Thoracic aorta (tissue), 2 donors: ENCODE measurements at regions not wholly inside any gene's neighbourhood (a gene's known extent, or its start where the extent isn't known, plus 50 kb on each side); places are given as distances from the start of the nearest gene placed in this dataset.

ENCODE experiments used
- ATAC-seq: fragments of 150-250 bp; one replicate; pipeline ENCODE4 v1.8.0; 2017; ENCODE audit warnings: low read depth; ENCODE audit not compliant: insufficient number of reproducible peaks, low FRiP score
- DNase-seq: peaks from one replicate; pipeline ENCODE4 v3.0.0-alpha.2; 2020; ENCODE audit warnings: low spot score
- H3K27ac ChIP-seq, 2 donors: fragments of 200-600 bp; sonication (generic); 1 replicate in 1 of 2; 2 replicates in 1 of 2; pipeline ENCODE4 v1.5.1; 2016; ENCODE audit warnings: mild to moderate bottlenecking in 2 of 2, moderate library complexity in 2 of 2
- H3K27me3 ChIP-seq: fragments of 200-600 bp; sonication (generic); replicated peaks from 2 replicates; pipeline ENCODE4 v1.6.0; 2016; ENCODE audit warnings: mild to moderate bottlenecking; ENCODE audit not compliant: insufficient read depth
- H3K36me3 ChIP-seq: fragments of 200-600 bp; sonication (generic); one replicate; pipeline ENCODE4 v1.5.1; 2016
- H3K4me1 ChIP-seq, 2 donors: fragments of 200-600 bp; sonication (generic); 1 replicate in 1 of 2; 2 replicates in 1 of 2; pipeline versions ENCODE4 v1.5.1 to v1.6.0; 2016; ENCODE audit warnings: low read depth in 2 of 2, mild to moderate bottlenecking in 1 of 2; ENCODE audit not compliant: control insufficient read depth in 1 of 2
- H3K4me3 ChIP-seq: fragments of 200-600 bp; sonication (generic); 2 replicates; pipeline ENCODE4 v1.5.1; 2016; ENCODE audit warnings: mild to moderate bottlenecking
- H3K9me3 ChIP-seq: fragments of 200-600 bp; sonication (generic); 2 replicates; pipeline ENCODE4 v1.5.1; 2016
- TF ChIP-seq, protein P1 (sequence below): fragments of 200-600 bp; sonication (generic); IDR thresholded peaks from one replicate; pipeline ENCODE4 v1.5.1; 2019; ENCODE audit warnings: antibody characterized with exemption

DNA sequence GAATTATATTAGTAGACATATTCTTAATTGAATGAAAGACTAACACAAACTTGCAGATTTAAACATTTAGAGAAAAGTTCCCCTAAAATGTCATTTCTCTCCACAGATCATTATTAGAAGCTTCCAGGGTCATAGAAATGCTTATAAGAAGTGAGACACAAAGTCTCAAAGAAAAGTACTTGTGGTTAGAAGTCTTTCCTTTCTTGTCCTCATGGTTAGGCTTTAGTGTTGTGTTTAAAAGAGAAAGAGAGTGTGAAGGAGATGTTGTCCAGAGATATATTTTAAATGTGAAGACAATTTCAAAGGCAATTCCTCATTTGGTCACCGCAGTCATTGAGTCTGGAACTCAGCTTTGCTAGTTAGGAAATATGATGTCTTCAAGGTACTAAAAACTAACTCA lies 230.4 kb upstream of the ARPP21 start:
- H3K4me1 ChIP-seq: no peaks in the 10 kb centered on the region
- no peaks in the 10 kb centered on the region for H3K27me3 ChIP-seq
- H3K9me3 ChIP-seq: no peaks in the 10 kb centered on the region
- no peak overlapping the region for H3K27ac ChIP-seq
- H3K4me3 ChIP-seq: no peak overlapping the region
- TF ChIP-seq, protein P1, sequence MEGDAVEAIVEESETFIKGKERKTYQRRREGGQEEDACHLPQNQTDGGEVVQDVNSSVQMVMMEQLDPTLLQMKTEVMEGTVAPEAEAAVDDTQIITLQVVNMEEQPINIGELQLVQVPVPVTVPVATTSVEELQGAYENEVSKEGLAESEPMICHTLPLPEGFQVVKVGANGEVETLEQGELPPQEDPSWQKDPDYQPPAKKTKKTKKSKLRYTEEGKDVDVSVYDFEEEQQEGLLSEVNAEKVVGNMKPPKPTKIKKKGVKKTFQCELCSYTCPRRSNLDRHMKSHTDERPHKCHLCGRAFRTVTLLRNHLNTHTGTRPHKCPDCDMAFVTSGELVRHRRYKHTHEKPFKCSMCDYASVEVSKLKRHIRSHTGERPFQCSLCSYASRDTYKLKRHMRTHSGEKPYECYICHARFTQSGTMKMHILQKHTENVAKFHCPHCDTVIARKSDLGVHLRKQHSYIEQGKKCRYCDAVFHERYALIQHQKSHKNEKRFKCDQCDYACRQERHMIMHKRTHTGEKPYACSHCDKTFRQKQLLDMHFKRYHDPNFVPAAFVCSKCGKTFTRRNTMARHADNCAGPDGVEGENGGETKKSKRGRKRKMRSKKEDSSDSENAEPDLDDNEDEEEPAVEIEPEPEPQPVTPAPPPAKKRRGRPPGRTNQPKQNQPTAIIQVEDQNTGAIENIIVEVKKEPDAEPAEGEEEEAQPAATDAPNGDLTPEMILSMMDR: no peak
- DNase-seq (no peak), ATAC-seq (no peak)
- H3K36me3 ChIP-seq: no peaks in the 10 kb centered on the region

GRCh38 chr3:35409991-35410390 lies 229.3 kb upstream of the ARPP21 start:
- Histone ChIP-seq H3K27me3 (no peaks in the 10 kb centered on the region), H3K4me3 (no peak overlapping the region), H3K4me1 (no peaks in the 10 kb centered on the region), H3K27ac (no peak overlapping the region), H3K9me3 (no peaks in the 10 kb centered on the region), H3K36me3 (no peaks in the 10 kb centered on the region)
- ATAC-seq (no peak), DNase-seq (no peak)
- TF ChIP-seq, protein P1: no peak

- no peaks in the 10 kb centered on the region for H3K36me3 ChIP-seq
- H3K27me3 ChIP-seq: no peaks in the 10 kb centered on the region
- no peak overlapping the region for H3K27ac ChIP-seq
- no peak for ATAC-seq
- H3K4me3 ChIP-seq: no peak overlapping the region
- TF ChIP-seq, protein P1: no peak
- no peaks in the 10 kb centered on the region for H3K9me3 ChIP-seq
- H3K4me1 ChIP-seq: no peaks in the 10 kb centered on the region
- no peak for DNase-seq
Measured at GRCh38 chr3:35413483-35413882, 225.8 kb upstream of the ARPP21 start.

DNA sequence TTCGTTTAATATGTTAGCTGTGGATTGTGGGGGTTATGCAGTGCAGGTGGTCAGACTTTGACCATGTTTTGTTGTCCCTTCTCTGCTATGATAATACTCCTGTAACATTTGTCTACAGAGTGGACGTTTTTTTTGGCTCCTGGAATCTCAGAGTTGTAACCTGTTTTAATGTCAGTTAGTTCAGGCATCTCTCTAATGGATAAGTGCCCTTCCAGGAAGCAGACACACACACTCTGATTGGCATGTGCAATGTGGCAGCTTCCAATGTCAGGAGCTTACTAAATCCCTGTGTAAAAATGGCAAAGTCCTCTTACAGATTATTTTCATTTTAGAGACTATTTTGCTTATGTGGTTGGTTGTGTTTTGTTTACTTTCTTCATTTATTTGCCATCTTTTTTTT lies 222.2 kb upstream of the ARPP21 start:
- Histone ChIP-seq H3K27ac (no peak overlapping the region), H3K4me3 (no peak overlapping the region), H3K27me3 (no peaks in the 10 kb centered on the region), H3K36me3 (no peaks in the 10 kb centered on the region), H3K4me1 (no peaks in the 10 kb centered on the region), H3K9me3 (no peaks in the 10 kb centered on the region)
- ATAC-seq (no peak), DNase-seq (no peak)
- TF ChIP-seq, protein P1: no peak

GRCh38 chr3:35422101-35422500 lies 217.2 kb upstream of the ARPP21 start:
- Histone ChIP-seq H3K27me3 (no peaks in the 10 kb centered on the region), H3K4me1 (peaks cover 10 to 13% of the 10 kb centered on the region in 2 donors), H3K36me3 (no peaks in the 10 kb centered on the region), H3K27ac (no peak overlapping the region), H3K4me3 (no peak overlapping the region), H3K9me3 (no peaks in the 10 kb centered on the region)
- TF ChIP-seq, protein P1: no peak
- ATAC-seq: no peak
- no peak for DNase-seq
